OCI-LY7 (cell line): ENCODE measurements at regions not wholly inside any gene's neighbourhood (a gene's known extent, or its start where the extent isn't known, plus 50 kb on each side); places are given as distances from the start of the nearest gene placed in this dataset.

ENCODE experiments used
- BruUV-seq: library from RNA; stranded (reverse); fragments of 400-500 nt; replicated peaks from 2 replicates; lab custom pipeline; 2021; lab: Mats Ljungman, UMichigan
- CTCF ChIA-PET: fragments of 300-600 bp; sonication (Branson Sonifier 250); formaldehyde crosslinking; loops from one replicate; lab custom pipeline; 2022; ENCODE audit warnings: antibody characterized with exemption; ENCODE audit not compliant: unreplicated experiment; lab: Charles Lee
- POLR2A ChIA-PET: fragments of 300-600 bp; sonication (Branson Sonifier 250); formaldehyde crosslinking; loops from one replicate; lab custom pipeline; 2022; ENCODE audit warnings: antibody characterized with exemption; lab: Charles Lee
- DNase-seq: peaks from one replicate; pipeline ENCODE4 v3.0.0-alpha.2; 2015; ENCODE audit warnings: low spot score
- H2AFZ ChIP-seq: fragments of 200-600 bp; sonication (generic), shearing (Covaris generic); 2 replicates; pipeline ENCODE4 v1.6.1; 2014; ENCODE audit warnings: mild to moderate bottlenecking, antibody characterized with exemption, low read length, moderate library complexity
- H3K27ac ChIP-seq: fragments of 200-600 bp; sonication (generic); 2 replicates; pipeline ENCODE4 v1.5.1; 2014; ENCODE audit warnings: mixed run types, low read depth, mild to moderate bottlenecking, moderate library complexity, low read length, inconsistent platforms; ENCODE audit not compliant: poor library complexity, severe bottlenecking
- H3K36me3 ChIP-seq: fragments of 200-600 bp; sonication (generic); 2 replicates; pipeline ENCODE4 v1.6.1; 2014; ENCODE audit warnings: mild to moderate bottlenecking, antibody characterized with exemption, low read length, moderate library complexity, mixed read lengths; ENCODE audit not compliant: insufficient read depth
- H3K4me1 ChIP-seq: fragments of 200-600 bp; sonication (generic); 2 replicates; pipeline ENCODE4 v1.5.1; 2014; ENCODE audit warnings: mild to moderate bottlenecking, low read length; ENCODE audit not compliant: insufficient read depth, poor library complexity, severe bottlenecking
- H3K4me2 ChIP-seq: fragments of 200-600 bp; sonication (generic); 2 replicates; pipeline ENCODE4 v1.6.1; 2014; ENCODE audit warnings: mild to moderate bottlenecking, low read length
- H3K4me3 ChIP-seq: fragments of 200-600 bp; sonication (generic); 2 replicates; pipeline ENCODE4 v1.5.1; 2014; ENCODE audit warnings: mild to moderate bottlenecking, low read depth, low read length; ENCODE audit not compliant: poor library complexity, severe bottlenecking
- H3K79me2 ChIP-seq: fragments of 200-600 bp; sonication (generic); 2 replicates; pipeline ENCODE4 v1.6.1; 2016; ENCODE audit warnings: low read depth, mild to moderate bottlenecking, low read length, moderate library complexity, mixed read lengths; ENCODE audit not compliant: insufficient read depth
- H3K9me2 ChIP-seq: fragments of 200-600 bp; sonication (generic); 2 replicates; pipeline ENCODE4 v1.6.1; 2016; ENCODE audit warnings: mild to moderate bottlenecking, low read length, mixed read lengths; ENCODE audit not compliant: insufficient read depth
- H3K9me3 ChIP-seq: fragments of 200-600 bp; sonication (generic); 2 replicates; pipeline ENCODE4 v1.6.1; 2014; ENCODE audit warnings: mild to moderate bottlenecking, mixed run types, low read length, mixed read lengths
- H4K20me1 ChIP-seq: fragments of 200-600 bp; sonication (generic); 2 replicates; pipeline ENCODE4 v1.6.1; 2014; ENCODE audit warnings: mild to moderate bottlenecking, antibody characterized with exemption, low read length, moderate library complexity, mixed read lengths; ENCODE audit not compliant: insufficient read depth
- CTCF ChIP-seq: fragments of 200-600 bp; sonication (generic); conservative IDR thresholded peaks from 2 replicates; pipeline ENCODE4 v1.5.1; 2014; ENCODE audit warnings: mild to moderate bottlenecking, antibody characterized with exemption, low read length, moderate library complexity, mixed read lengths
- EZH2phosphoT487 ChIP-seq: fragments of 200-600 bp; sonication (generic); IDR thresholded peaks from 2 replicates; pipeline ENCODE4 v1.6.1; 2018; ENCODE audit warnings: low read depth, borderline replicate concordance, mild to moderate bottlenecking, mixed run types, antibody characterized with exemption, low read length, moderate library complexity, mixed read lengths
- intact Hi-C: fragments of 100-400 bp; cut with micrococcal nuclease; formaldehyde crosslinking; loops from one replicate; pipeline ENCODE4 v1.10.0; 2022; ENCODE audit not compliant: unreplicated experiment

- H3K9me3 ChIP-seq, result no peaks in the 10 kb centered on the region
- no TSS peak for BruUV-seq
Observed at GRCh38 chr16:35792516-35793285, 2333.3 kb downstream of the TP53TG3F start.

GRCh38 chr16:35793601-35794000 lies 2334.2 kb downstream of the TP53TG3F start:
- H3K27ac ChIP-seq, result no peak overlapping the region
- no peak for DNase-seq
- no peak overlapping the region for H2AFZ ChIP-seq
- TF ChIP-seq EZH2phosphoT487 (no peak), CTCF (no peak)
- no peak overlapping the region for H3K4me3 ChIP-seq
- ChIA-PET POLR2A (interaction anchor here (1.0 kb wide), 1 partner anchor 9 kb away, joined by 3 read pairs; no protein-coding TSS in a partner anchor), CTCF (no interaction called here)
- intact Hi-C loops, result loop anchor here (10.0 kb wide), 1 partner anchor 59 kb away; no protein-coding TSS in a partner anchor
- H3K36me3 ChIP-seq, result no peaks in the 10 kb centered on the region
- no peaks in the 10 kb centered on the region for H3K79me2 ChIP-seq
- H3K9me3 ChIP-seq, result no peaks in the 10 kb centered on the region
- no peaks in the 10 kb centered on the region for H4K20me1 ChIP-seq
- H3K4me1 ChIP-seq, result no peaks in the 10 kb centered on the region
- BruUV-seq, result no TSS peak
- H3K9me2 ChIP-seq, result no peaks in the 10 kb centered on the region
- no peak overlapping the region for H3K4me2 ChIP-seq

More at GRCh38 chr16:35792516-35793285, 2333.3 kb downstream of the TP53TG3F start:
- no peak for DNase-seq
- no peak overlapping the region for H3K27ac ChIP-seq
- ChIA-PET POLR2A (interaction anchor here (1.0 kb wide), 1 partner anchor 8 kb away, joined by 3 read pairs; no protein-coding TSS in a partner anchor), CTCF (no interaction called here)
- intact Hi-C loops, result loop anchor here (10.0 kb wide), 1 partner anchor 58 kb away; no protein-coding TSS in a partner anchor
- H3K4me2 ChIP-seq, result no peak overlapping the region
- no peaks in the 10 kb centered on the region for H3K4me1 ChIP-seq
- no peak overlapping the region for H2AFZ ChIP-seq
- TF ChIP-seq CTCF (no peak), EZH2phosphoT487 (no peak)
- no peaks in the 10 kb centered on the region for H3K79me2 ChIP-seq
- no peak overlapping the region for H3K4me3 ChIP-seq
- H4K20me1 ChIP-seq, result no peaks in the 10 kb centered on the region
- no peaks in the 10 kb centered on the region for H3K9me2 ChIP-seq
- no peaks in the 10 kb centered on the region for H3K36me3 ChIP-seq

GRCh38 chr16:35794896-35795295 lies 2335.5 kb downstream of the TP53TG3F start:
- intact Hi-C loops, result loop anchor here (10.0 kb wide), 1 partner anchor 60 kb away; no protein-coding TSS in a partner anchor
- Histone ChIP-seq H3K4me1 (no peaks in the 10 kb centered on the region), H3K79me2 (no peaks in the 10 kb centered on the region), H4K20me1 (no peaks in the 10 kb centered on the region), H3K9me3 (no peaks in the 10 kb centered on the region), H3K36me3 (no peaks in the 10 kb centered on the region), H2AFZ (no peak overlapping the region), H3K4me2 (no peak overlapping the region), H3K27ac (no peak overlapping the region), H3K9me2 (no peaks in the 10 kb centered on the region), H3K4me3 (no peak overlapping the region)
- no peak for DNase-seq
- POLR2A ChIA-PET, result no interaction called here
- CTCF ChIA-PET, result no interaction called here
- TF ChIP-seq EZH2phosphoT487, result no peak
- TF ChIP-seq CTCF, result no peak
- BruUV-seq, result no TSS peak
